Activated CD8-positive, alpha-beta memory T cell treated with anti-CD3 and anti-CD28 coated beads for 36 hours (primary cell): ENCODE measurements at regions not wholly inside any gene's neighbourhood (a gene's known extent, or its start where the extent isn't known, plus 50 kb on each side); places are given as distances from the start of the nearest gene placed in this dataset.

Experiments used
- CTCF ChIA-PET: fragments of 350-600 bp; sonication (Branson Sonifier 250); formaldehyde crosslinking; loops from one replicate; lab custom pipeline; 2021; ENCODE audit warnings: antibody characterized with exemption; lab: Charles Lee
- POLR2A ChIA-PET: fragments of 350-600 bp; sonication (Branson Sonifier 250); formaldehyde crosslinking; loops from one replicate; lab custom pipeline; 2021; ENCODE audit warnings: antibody characterized with exemption; lab: Charles Lee

DNA sequence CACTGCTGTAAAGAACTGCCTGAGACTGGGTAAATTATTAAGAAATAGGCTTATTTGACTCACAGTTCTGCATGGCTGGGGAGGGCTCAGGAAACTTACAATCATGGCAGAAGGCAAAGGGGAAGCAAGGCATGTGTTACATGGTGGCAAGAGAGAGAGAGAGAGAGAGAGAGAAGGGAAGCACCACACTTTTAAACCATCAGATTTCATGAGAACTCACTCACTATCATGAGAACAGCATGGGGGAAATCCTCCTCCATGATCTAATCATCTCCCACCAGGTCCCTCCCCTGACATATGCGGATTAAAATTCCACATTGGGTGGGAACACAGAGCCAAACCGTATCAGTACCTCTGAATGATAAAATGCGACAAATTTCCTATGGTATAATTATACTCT lies 203.9 kb upstream of the MARCKS start:
- POLR2A ChIA-PET = no interaction called here
- CTCF ChIA-PET = no interaction called here

DNA sequence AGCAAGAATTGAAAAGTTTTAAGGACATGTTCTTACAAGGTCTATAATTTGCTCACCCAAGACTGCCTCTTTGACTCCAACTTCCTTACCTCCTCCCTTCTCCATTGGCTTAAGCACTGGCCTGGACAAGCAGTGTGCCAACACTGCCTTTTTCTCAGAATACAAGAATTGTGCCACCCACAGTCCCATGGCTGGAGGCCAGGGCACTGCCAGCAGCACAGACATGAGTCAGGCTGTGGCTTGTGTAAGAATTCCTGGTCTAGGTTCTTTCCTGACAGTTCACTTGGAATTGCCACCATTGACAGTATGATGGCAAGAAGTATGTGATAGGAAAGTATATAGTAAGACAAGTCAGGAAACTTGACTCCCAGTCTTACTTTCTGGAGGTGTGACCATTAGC lies 202.7 kb upstream of the MARCKS start:
- POLR2A ChIA-PET = no interaction called here
- CTCF ChIA-PET = no interaction called here

DNA sequence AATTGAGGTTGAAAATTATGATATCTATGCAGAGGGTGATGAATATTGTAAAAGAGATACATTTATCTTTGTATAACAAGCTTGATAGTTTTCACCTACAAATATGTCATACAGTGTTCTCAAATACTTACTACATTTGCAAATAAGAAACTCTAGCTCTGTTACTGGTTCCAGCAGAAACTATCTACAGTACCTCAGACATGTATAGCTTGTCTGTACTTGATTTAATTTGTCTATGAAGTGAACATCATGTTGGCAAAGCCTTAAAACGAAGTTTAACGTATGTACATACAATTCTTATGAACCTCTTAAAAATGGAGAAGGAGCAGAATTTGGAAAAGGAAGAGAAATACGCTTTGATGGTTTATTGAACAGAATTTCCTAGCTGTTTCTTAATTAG lies 201.4 kb upstream of the MARCKS start:
- CTCF ChIA-PET = no interaction called here
- POLR2A ChIA-PET = no interaction called here

DNA sequence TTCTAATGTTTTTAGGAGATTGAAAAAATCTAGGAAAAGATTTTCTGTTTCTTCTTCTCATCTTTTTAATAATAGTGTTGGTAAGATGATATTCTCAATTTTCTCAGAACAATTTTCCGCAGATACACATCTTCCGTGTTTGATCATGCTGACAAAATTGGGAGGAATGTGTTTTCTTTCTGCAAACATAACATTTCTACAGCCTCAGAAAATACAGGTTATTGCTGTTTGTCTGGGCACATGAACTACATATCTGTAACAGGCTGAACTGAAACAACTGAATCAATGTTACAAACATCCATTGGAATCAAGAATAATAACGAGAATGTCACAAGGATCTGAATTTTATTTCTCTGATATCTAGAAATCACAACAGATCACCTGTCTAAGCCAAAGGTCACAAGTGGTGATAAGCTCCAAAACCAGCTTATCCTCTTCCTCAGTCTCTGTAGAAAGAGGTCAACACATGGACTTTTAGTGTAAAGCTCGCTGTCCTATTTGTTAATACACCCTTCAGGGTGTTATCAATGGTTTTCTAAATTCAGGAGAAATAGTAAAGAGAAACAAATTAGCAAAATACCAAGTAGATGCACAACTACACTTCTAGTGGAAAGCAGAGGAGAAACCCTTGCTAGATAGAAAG lies 197.3 kb upstream of the MARCKS start:
- ChIA-PET CTCF (no interaction called here), POLR2A (no interaction called here)

DNA sequence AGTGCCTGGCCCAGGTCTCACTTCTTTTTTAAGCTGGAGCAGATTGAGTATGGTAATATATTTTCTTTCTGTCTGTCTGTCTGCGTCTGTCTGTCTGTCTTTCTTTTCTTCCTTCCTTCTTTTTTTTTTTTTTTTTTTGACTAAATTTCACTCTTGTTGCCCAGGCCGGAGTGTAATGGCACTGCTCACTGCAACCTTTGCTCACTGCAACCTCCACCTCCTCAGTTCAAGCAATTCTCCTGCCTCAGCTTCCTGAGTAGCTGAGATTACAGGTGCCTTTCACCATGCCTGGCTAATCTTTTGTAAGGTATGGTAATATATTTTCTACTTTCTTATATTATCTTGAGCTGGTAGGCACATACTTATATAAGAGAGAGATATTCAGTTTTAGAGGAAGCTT lies 196.3 kb upstream of the MARCKS start:
- ChIA-PET CTCF (no interaction called here), POLR2A (no interaction called here)

DNA sequence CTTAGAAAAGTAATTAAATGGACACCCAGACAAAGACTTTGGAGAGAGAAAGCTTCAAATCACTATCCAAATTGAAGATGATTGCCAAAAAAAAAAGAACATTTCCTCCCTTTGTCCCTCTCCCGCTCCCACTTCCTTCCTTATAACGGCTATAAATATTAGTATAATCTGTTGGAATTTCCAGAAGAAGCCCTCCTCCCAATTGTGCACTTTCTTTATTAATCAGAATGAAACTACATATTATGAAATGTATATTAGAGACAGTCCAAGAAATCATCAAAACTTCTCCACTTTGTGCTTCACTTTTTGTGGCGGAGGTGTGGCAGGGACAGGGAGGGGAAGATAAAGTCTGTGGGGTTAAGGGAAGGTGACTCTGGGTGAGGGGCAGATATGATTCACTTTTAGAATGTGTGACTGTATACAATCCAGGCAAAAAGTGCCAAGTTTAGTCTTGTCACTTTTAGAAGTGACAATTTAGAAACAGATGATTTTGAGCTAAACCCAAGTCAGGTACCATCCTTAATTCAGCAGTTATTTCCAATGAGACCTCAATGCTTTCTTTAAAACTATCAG lies 195.0 kb upstream of the MARCKS start:
- ChIA-PET POLR2A (no interaction called here), CTCF (no interaction called here)

DNA sequence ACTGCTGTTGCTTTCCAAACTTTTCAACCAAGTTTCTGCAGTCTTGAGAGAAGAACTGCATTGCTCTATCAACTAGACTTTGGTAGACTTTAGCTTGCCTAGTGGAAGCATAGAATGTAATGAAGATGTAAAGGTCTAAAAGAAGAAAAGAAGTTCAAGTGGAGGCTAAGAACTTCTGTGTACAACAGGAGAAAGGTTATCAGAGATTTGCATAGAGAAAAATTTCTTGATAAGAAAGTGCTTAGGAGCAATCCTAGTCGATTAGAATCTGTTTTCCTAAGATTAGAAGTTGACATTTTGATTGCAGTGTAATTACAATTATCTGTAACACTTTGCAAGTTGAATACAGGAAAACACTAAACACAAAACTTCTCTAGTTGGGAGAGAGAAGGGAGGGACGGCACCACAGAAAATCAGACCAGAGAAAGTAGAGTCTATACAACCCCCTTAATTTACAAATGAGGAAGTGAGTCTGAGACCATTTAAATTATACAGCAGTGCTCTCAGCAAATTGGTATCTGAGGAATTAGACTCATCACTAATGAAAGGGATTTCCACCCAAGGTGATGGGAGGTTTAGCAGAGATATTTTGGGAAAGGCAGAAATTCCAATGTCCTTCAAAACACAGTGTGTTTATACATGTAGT lies 194.3 kb upstream of the MARCKS start:
- ChIA-PET POLR2A (no interaction called here), CTCF (no interaction called here)

DNA sequence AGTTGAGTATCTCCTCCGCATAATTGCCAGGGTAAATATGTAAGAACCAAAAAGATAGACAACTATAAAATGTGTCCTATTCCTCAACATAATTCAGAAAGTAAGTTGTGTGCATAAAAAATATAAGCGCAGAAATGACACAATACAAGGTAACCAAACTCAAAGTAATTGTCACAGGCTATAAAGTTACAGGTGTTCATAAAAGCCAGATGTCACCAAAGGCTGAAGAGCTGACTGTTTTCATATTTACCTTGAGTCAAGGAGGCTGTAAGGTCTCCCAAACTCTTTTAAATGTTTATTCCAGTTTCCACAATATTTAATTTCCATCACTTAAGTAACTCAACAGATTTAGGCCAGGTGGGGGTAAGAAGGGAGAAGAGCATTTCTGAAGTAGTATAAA lies 192.2 kb upstream of the MARCKS start:
- ChIA-PET CTCF (no interaction called here), POLR2A (no interaction called here)

DNA sequence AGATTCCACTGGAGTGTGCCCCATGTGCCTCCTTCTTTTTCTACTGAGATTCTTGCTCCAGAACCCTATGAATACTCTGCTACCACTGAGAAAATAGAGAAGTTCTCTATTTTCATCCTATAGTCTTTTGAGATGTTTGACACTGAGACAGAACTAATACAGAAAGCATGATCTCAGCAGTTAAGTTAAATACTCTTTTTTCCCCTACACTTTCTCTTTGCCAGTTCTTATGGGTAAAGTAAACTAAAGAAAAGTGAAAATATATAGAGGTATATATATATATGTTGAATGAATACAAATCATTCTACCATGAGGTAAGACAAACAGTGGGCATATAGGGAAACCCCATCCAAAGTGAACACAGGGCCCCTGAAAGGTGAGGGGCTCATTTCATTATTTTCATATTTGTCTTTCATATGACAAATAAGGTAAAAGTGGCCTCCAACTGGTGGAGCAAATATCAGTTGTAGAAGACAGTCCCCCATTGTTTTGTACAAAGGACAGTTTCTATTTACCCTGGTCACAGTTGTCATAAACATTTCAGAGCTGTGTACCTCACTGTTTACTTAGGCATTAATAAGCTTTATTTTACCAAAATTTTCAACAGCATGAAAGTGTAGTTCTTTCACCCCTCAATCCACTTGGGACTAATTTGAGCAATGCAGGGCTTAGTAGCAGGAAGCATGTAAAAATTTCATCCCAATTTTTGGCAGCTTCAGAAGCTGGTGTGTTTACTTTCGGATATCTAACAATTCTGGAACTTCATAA lies 188.3 kb upstream of the MARCKS start:
- CTCF ChIA-PET = no interaction called here
- POLR2A ChIA-PET = no interaction called here

DNA sequence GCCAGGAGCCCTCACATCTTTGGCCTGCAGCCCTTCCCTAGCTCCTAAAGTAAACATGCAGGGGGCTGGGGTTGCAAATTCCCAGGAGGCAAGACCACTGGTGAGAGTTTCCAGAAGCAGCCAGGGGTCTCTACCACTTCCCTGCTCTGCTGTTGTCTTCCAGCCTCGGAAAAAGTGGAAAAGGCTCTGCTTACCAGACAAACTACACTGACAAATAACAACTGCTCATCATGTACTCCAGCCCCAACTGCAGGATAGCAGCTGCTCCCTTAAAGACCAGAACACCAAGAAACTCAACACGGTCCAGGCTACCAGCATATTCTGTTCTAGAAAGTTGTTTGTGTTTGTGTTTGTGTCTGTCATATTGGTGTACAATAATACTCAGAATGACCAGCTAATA lies 187.5 kb upstream of the MARCKS start:
- POLR2A ChIA-PET = no interaction called here
- CTCF ChIA-PET = no interaction called here

DNA sequence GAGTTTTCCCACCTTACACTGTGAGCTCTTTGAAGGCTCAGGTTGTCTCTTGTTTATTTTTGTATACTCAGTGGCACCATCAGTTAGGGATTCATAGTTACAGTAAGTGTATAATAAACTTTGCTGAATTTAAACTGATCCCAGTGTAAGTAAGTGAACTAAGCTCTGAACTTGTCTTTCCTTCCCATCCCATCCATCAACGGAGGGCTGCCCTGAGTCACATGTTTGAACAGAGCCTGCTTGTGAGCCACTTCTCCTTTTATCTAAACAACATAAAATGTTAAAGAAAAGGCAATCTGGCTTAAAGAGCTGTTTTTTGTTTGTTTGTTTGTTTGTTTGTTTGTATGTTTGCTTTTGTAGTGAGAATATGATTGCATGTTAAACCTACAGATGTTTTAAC lies 185.7 kb upstream of the MARCKS start:
- CTCF ChIA-PET = no interaction called here
- POLR2A ChIA-PET = no interaction called here

DNA sequence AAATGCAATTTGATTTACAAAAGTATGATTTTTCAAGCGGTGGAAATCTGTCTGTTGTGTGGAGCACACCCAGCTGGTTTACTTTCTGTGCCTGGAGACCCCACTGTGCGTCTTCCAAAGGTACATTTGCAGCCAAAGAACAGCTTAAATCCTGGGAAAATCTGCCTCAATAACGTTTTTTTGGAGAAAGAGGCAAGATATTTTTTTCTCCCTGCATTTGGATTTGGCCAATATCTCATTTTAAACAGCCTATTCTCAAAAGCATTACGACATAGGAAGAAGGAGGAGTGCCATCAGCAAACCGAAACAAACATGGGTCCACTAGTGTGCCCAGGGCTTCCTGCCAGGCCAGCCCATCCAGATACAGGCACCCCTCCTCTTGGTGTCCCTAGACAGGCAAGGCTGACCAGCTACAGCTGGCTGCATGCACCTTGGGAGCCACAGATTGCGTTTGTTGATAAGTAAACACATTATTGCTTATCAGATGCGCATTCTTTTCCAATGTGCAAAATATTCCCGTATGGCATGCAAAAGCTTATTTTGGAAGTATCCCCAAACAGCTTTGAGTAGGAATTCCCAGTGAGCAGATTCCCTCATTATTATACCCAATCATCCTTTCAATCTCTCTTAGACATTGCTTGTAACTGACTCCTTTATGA lies 184.5 kb upstream of the MARCKS start:
- ChIA-PET CTCF (no interaction called here), POLR2A (no interaction called here)

DNA sequence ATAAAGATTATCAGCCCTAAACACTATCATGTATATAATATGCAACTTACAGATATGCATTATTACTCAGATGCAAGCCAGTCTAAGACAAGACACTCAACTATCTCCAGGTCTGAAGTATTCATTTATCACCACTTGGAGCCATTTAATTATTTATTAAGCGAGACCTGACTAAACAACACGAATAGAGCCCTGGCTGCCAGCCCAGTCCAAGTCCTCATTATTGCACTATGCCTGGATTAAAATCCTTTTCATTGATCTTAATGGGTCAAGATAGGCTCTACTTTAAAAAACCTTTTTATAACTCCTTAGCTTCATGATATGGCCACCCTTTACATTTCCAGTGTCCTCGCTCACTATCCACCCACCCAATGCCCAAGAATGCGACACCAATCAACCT lies 183.1 kb upstream of the MARCKS start:
- ChIA-PET POLR2A (no interaction called here), CTCF (no interaction called here)

DNA sequence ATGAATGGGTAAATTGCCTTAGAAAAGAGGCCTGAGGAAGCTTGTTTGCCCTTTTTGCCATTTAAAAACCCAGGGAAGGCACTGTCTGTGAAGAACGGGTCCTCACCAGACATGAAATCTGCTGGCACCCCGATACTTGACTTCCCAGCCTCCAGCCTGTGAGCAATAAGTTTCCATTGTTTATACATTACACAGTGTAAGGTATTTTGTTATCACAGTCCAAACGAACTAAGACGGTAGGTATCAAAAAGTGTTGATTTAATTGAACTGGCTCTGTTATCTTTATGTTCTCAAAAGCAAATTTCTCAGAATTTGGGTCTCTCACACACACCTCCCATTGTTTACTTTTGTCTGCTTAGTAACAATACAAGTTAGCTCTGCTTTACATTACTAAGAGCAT lies 181.1 kb upstream of the MARCKS start:
- CTCF ChIA-PET = no interaction called here

DNA sequence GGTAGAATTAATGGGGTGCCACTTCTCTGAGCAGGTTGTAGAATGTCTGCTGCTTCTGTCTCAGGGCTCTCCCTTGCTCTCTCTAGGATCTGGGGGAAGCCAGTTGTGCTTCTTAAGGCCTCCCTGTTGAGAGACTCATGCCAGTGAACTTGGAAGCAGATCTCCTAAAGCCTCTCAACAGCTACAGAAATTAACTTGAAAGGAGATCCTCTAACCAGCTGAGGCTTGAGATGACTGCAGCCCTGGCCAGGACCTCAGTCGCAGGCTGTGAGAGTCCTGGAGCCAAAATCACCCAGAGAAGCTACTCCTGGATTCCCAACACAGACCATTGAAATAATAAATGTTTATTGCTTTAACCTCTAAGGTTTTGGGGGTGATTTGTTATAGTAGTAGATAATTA lies 180.2 kb upstream of the MARCKS start:
- ChIA-PET CTCF (no interaction called here), POLR2A (no interaction called here)

More for the DNA sequence above, 181.1 kb upstream of the MARCKS start:
- POLR2A ChIA-PET = no interaction called here

DNA sequence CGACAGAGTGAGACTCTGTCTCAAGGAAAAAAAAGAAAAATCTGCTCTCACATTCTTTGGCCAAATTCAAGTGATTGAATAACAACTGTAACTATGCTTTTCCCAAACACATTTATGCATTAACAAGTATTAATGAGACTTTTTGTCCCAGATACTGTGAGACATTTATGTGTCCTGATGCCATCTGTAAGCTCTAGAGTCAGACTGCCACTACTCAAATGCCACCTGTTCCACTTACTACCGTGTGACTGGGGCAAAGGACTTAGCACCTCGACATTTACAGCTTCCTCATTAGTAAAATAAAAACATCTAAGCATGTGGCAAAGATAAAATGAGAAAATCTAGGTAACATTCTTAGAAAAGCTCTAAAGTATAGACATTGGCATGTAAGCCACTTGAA lies 178.1 kb upstream of the MARCKS start:
- POLR2A ChIA-PET = no interaction called here

DNA sequence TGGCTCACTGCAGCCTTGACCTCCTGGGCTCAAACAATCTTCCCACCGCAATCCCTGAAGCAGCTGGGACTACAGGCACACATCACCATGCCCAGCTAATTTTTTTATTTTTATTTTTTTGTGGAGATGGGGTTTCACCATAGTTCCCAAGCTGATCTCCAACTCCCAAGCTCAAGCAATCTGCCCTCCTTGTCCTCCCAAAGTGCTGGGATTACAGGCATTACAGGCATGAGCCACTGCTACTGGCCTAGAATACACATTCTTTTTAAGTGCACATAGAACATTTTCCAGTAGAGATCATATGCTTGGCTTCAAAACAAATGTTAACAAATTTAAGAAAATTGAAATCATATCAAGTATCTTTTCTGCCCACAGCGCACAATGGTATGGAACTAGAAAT lies 176.8 kb upstream of the MARCKS start:
- CTCF ChIA-PET = no interaction called here
- POLR2A ChIA-PET = no interaction called here

More for the DNA sequence above, 178.1 kb upstream of the MARCKS start:
- CTCF ChIA-PET = no interaction called here

DNA sequence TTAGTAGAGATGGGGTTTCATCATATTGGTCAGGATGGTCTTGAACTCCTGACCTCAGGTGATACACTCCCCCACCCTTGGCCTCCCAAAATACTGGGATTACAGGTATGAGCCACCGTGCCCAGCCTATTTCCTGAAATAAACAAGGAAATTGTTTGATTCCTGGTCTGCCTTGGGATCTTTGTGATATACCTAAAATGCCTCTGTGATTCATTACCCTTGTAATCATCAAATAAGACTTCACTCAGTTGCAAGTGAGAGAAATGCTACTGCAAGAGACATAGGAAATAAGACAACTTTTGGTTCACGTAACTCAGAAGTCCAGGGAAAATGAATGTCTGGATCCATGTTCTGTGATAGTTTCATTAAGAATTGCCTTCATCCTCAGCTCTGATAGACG lies 173.2 kb upstream of the MARCKS start:
- POLR2A ChIA-PET = no interaction called here
- CTCF ChIA-PET = no interaction called here

DNA sequence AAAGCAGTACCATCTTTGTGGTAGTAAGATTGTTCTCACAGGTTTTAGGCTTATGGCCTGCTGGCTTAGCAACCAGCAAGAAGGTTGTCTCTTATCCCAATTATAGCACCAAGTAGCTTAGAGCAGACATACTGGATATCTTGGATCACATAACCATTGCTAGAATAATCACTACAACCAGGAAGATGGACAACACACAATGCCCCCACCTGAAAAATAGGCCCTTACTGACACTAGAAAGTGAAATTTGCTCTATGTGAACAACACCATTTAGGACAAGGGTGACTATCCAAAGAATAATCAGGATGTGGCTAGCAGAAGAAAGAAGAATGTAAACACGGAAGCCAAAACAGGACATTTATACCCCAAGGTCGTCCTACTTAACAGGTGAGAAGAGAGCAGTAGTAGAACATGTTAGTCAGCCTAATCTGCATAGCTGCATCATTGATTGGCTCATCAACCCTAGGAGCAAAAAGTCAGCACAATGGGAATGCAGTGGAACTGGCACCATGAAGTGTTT lies 172.7 kb upstream of the MARCKS start:
- ChIA-PET POLR2A (no interaction called here), CTCF (no interaction called here)

DNA sequence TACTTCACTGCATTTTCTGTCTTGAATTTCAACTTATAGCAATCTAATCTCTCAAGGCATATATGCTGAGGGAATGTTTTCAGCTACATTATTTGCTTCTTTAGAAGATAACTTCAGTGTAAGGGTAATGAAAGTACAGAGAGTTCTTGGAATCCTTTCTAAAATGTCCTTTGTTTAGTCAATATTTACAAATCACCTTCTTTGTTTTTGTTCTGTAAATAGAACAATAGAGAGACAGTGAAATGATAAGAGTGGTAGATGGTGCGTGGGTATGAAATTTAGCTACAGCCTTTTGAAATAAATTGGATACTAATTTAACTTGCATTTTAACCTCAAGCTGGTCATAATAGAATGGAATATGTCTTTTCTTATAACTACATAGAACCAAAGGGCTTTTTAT lies 171.1 kb upstream of the MARCKS start:
- CTCF ChIA-PET = no interaction called here
- POLR2A ChIA-PET = no interaction called here
